Osteoblast (primary cell): ENCODE measurements at regions not wholly inside any gene's neighbourhood (a gene's known extent, or its start where the extent isn't known, plus 50 kb on each side); places are given as distances from the start of the nearest gene placed in this dataset.
A peak's percentile ranks its signal among the peaks of the same experiment; 100 is the strongest.

Experiments used
- DNase-seq: peaks from one replicate; pipeline ENCODE4 v3.0.0; 2011; ENCODE audit warnings: low spot score, mixed read lengths; ENCODE audit not compliant: insufficient read length; ENCODE audit errors: missing footprints
- H2AFZ ChIP-seq: 2 replicates; pipeline ENCODE4 v1.6.0; 2011; ENCODE audit warnings: mild to moderate bottlenecking, low read length
- H3K27ac ChIP-seq: 2 replicates; pipeline ENCODE4 v1.5.1; 2011; ENCODE audit warnings: mild to moderate bottlenecking, low read depth, low read length, moderate library complexity
- H3K27me3 ChIP-seq: 2 replicates; pipeline ENCODE4 v1.6.0; 2012; ENCODE audit warnings: mild to moderate bottlenecking, control low read depth, inconsistent platforms, low read length, moderate library complexity; ENCODE audit not compliant: insufficient read depth
- H3K36me3 ChIP-seq: 2 replicates; pipeline ENCODE4 v1.5.1; 2011; ENCODE audit warnings: mild to moderate bottlenecking, low read length, control low read depth, moderate library complexity; ENCODE audit not compliant: insufficient read depth
- H3K4me1 ChIP-seq: 2 replicates; pipeline ENCODE4 v1.5.1; 2011; ENCODE audit warnings: mild to moderate bottlenecking, low read length, control low read depth, moderate library complexity; ENCODE audit not compliant: insufficient read depth
- H3K4me2 ChIP-seq: 2 replicates; pipeline ENCODE4 v1.6.0; 2011; ENCODE audit warnings: mild to moderate bottlenecking, low read length; ENCODE audit not compliant: insufficient read depth
- H3K4me3 ChIP-seq: fragments of 200-600 bp; sonication (generic); 3 replicates; pipeline ENCODE4 v1.5.1; 2012; ENCODE audit warnings: mild to moderate bottlenecking, low read length, inconsistent platforms; ENCODE audit not compliant: insufficient read depth
- H3K79me2 ChIP-seq: 2 replicates; pipeline ENCODE4 v1.6.0; 2012; ENCODE audit warnings: mild to moderate bottlenecking, low read length, control low read depth, inconsistent platforms; ENCODE audit not compliant: insufficient read depth
- H3K9me3 ChIP-seq: 2 replicates; pipeline ENCODE4 v1.5.1; 2011; ENCODE audit warnings: low read depth, low read length, control low read depth
- H4K20me1 ChIP-seq: 2 replicates; pipeline ENCODE4 v1.6.0; 2012; ENCODE audit warnings: mild to moderate bottlenecking, low read length, control low read depth; ENCODE audit not compliant: insufficient read depth
- TF ChIP-seq, protein P1 (sequence below): IDR thresholded peaks from 2 replicates; pipeline ENCODE4 v1.5.1; 2011; ENCODE audit warnings: mild to moderate bottlenecking, low read depth, low read length, moderate library complexity; ENCODE audit errors: extremely low read depth

DNA sequence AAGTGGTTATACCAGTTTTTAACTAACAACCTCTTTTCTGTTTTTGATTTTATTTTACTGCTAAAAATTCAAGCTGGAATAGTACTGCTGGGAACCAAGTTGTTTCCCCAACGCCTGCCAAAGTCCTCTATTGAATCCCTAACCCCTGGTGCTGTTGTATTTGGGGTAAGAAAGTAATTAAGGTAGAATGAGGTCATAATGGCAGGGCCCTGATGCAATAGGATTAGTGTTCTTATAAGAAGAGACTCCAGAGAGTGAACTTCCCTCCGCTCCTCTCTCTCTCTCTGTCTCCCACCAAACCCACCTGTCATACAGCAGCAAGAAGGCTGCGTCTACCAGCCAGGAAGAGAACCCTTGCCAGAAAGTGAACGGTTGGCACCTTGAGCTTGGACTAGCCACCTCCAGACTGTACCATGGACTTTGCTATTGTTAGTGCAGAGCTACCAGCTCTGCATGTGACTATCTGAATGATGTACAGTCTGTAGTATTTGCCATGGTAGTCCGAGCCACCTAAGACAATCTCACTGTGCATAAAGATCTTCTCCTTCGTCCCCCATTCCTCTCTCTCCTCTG lies 86.5 kb upstream of the KLF6 start:
- H3K4me2 ChIP-seq: no peak overlapping the region
- no peak for DNase-seq
- no peak overlapping the region for H3K4me3 ChIP-seq
- H3K79me2 ChIP-seq: no peaks in the 10 kb centered on the region
- H3K36me3 ChIP-seq: no peaks in the 10 kb centered on the region
- no peak overlapping the region for H3K27ac ChIP-seq
- no peaks in the 10 kb centered on the region for H4K20me1 ChIP-seq
- no peaks in the 10 kb centered on the region for H3K27me3 ChIP-seq
- H3K4me1 ChIP-seq: peaks cover 15% of the 10 kb centered on the region
- no peak overlapping the region for H2AFZ ChIP-seq
- H3K9me3 ChIP-seq: no peaks in the 10 kb centered on the region
- TF ChIP-seq, protein P1, sequence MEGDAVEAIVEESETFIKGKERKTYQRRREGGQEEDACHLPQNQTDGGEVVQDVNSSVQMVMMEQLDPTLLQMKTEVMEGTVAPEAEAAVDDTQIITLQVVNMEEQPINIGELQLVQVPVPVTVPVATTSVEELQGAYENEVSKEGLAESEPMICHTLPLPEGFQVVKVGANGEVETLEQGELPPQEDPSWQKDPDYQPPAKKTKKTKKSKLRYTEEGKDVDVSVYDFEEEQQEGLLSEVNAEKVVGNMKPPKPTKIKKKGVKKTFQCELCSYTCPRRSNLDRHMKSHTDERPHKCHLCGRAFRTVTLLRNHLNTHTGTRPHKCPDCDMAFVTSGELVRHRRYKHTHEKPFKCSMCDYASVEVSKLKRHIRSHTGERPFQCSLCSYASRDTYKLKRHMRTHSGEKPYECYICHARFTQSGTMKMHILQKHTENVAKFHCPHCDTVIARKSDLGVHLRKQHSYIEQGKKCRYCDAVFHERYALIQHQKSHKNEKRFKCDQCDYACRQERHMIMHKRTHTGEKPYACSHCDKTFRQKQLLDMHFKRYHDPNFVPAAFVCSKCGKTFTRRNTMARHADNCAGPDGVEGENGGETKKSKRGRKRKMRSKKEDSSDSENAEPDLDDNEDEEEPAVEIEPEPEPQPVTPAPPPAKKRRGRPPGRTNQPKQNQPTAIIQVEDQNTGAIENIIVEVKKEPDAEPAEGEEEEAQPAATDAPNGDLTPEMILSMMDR: no peak

DNA sequence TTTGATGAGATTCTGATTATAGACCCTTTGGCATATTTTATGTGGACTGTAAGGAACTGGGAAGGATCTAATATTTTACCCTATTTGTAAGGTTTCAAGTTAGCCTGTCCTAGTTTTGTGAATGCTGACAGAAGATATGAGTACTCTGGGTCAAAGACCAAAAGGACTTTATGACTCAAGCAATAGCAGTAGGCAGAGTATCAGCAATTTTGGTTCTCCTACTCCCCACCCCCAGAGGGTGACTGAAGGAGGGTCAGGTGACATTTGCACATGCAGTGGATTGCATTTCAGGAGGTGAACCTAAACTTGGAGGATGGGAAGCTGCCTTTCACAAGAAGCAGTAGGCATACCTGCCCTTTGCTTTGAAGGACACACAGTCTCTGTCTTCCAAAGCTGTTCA lies 84.0 kb upstream of the KLF6 start:
- peaks cover 8% of the 10 kb centered on the region for H3K4me1 ChIP-seq
- H2AFZ ChIP-seq: no peak overlapping the region
- H3K36me3 ChIP-seq: no peaks in the 10 kb centered on the region
- H3K27ac ChIP-seq: no peak overlapping the region
- no peak overlapping the region for H3K4me3 ChIP-seq
- TF ChIP-seq, protein P1: no peak
- H3K4me2 ChIP-seq: no peak overlapping the region
- no peak for DNase-seq
- H4K20me1 ChIP-seq: no peaks in the 10 kb centered on the region
- H3K9me3 ChIP-seq: no peaks in the 10 kb centered on the region
- no peaks in the 10 kb centered on the region for H3K79me2 ChIP-seq
- no peaks in the 10 kb centered on the region for H3K27me3 ChIP-seq

DNA sequence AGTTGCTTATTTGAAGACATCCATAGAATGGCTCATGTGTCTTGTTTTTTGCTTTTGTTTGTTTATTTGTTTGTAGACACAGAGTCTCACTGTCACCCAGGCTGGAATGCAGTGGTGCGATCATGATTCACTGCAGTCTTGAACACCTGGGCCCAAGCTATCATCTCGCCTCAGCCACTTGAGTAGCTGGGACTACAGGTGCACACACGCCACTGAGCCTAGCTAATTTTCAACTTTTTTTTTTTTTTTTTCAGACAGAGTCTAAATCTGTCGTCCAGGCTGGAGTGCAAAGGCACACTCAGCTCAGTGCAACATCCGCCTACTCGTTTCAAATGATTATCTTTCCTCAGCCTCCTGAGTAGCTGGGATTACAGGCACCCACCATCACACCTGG lies 83.3 kb upstream of the KLF6 start:
- no peak overlapping the region for H3K4me3 ChIP-seq
- TF ChIP-seq, protein P1: no peak
- H3K4me2 ChIP-seq: no peak overlapping the region

DNA sequence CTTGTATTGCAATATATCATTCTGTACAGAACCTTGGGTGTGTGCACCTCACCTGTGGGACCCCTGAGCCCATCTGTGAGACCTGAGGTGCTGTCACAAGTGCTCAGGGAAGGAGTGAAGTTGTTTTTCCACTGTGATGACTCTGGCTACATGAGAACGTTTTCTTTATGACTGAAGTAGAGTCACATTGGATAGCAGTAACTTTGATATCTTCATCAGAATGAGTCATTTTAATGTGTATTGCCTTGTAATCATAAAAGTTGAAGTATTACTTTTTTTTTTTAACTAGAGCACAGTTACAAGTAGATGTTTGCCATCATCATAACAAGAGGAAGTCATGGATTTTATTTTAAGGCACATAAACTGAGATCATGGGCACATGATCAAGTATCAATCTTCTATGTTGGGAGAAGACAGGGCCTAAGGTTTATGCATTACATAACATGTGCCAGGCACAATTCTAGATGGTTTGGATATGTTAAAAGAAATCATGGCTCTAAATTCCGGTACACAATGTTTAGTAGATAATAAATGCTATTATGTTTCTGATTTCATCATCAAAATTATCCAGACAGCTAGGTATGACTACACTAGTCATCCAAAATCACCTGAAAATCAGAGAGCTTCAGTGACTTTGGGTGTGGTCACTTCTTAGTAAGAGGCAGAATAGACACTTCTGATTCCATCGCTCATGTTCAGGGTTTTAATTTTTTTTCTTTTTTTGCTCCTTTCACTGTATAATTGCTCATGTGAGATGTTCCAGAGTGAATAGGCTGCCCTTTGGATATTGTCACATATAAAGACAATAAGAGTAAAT lies 82.7 kb upstream of the KLF6 start:
- Histone ChIP-seq H3K4me2 (no peak overlapping the region), H3K27ac (no peak overlapping the region), H3K4me1 (peaks cover 8% of the 10 kb centered on the region), H3K79me2 (no peaks in the 10 kb centered on the region), H4K20me1 (no peaks in the 10 kb centered on the region), H3K36me3 (no peaks in the 10 kb centered on the region), H3K4me3 (no peak overlapping the region), H3K9me3 (no peaks in the 10 kb centered on the region), H2AFZ (no peak overlapping the region), H3K27me3 (no peaks in the 10 kb centered on the region)
- TF ChIP-seq, protein P1: no peak
- DNase-seq: peak; percentile 72

More for the DNA sequence above, 83.3 kb upstream of the KLF6 start:
- no peaks in the 10 kb centered on the region for H3K36me3 ChIP-seq
- no peaks in the 10 kb centered on the region for H3K27me3 ChIP-seq
- H2AFZ ChIP-seq: no peak overlapping the region
- peaks cover 8% of the 10 kb centered on the region for H3K4me1 ChIP-seq
- H4K20me1 ChIP-seq: no peaks in the 10 kb centered on the region
- DNase-seq: no peak
- no peak overlapping the region for H3K27ac ChIP-seq
- H3K79me2 ChIP-seq: no peaks in the 10 kb centered on the region
- no peaks in the 10 kb centered on the region for H3K9me3 ChIP-seq
